HepG2 (cell line): ENCODE measurements at regions not wholly inside any gene's neighbourhood (a gene's known extent, or its start where the extent isn't known, plus 50 kb on each side); places are given as distances from the start of the nearest gene placed in this dataset.
A peak's percentile ranks its signal among the peaks of the same experiment; 100 is the strongest.

ENCODE experiments used
- ATAC-seq: fragments of 200-7000 bp; cut with Tn5 transposase; 3 replicates; pipeline ENCODE4 v1.9.1; 2020; ENCODE audit warnings: mild to moderate bottlenecking, moderate library complexity
- BruUV-seq: library from RNA; stranded (reverse); fragments of 400-500 nt; replicated peaks from 2 replicates; lab custom pipeline; 2021; lab: Mats Ljungman, UMichigan
- CTCF ChIA-PET: fragments of 300-600 bp; formaldehyde crosslinking; extraction: SDS; loops from one replicate; lab custom pipeline; 2021; ENCODE audit warnings: low total read pairs, inconsistent platforms, low intra/inter-chr PET ratio; lab: Yijun Ruan, JAX
- POLR2A ChIA-PET: fragments of 350-600 bp; sonication (Branson Sonifier 250); formaldehyde crosslinking; loops from one replicate; lab custom pipeline; 2020; ENCODE audit warnings: antibody characterized with exemption, inconsistent platforms; lab: Yijun Ruan, JAX
- DNase-seq: peaks from one replicate; pipeline ENCODE4 v3.0.0-alpha.2; 2015; ENCODE audit warnings: low spot score
- FAIRE-seq: peaks from 3 replicates; lab custom pipeline; 2011; peaks lifted over from hg19 to GRCh38; lab: Jason Lieb, UNC
- H2AFZ ChIP-seq: one replicate; pipeline ENCODE4 v1.6.1; 2011; ENCODE audit warnings: low read length, inconsistent platforms
- H3K27ac ChIP-seq: fragments of 300-600 bp; 3 replicates; pipeline ENCODE4 v1.8.0; 2011; ENCODE audit warnings: mixed run types, mild to moderate bottlenecking, mixed read lengths, low read length, inconsistent platforms; ENCODE audit not compliant: insufficient read depth; ENCODE audit errors: extremely low read length
- H3K27me3 ChIP-seq, 2 experiments: fragments of 200-600 bp in 1 of 2; 2 replicates in 1 of 2; 3 replicates in 1 of 2; pipeline versions ENCODE4 v1.6.0 to v1.8.0; 2011; ENCODE audit warnings: low read length in 2 of 2, mild to moderate bottlenecking in 2 of 2, moderate library complexity in 2 of 2, inconsistent platforms in 1 of 2; ENCODE audit not compliant: insufficient read depth in 2 of 2, control insufficient read depth in 1 of 2
- H3K36me3 ChIP-seq, 2 experiments: fragments of 200-600 bp in 1 of 2; replicated peaks in 1 of 2; 2 replicates in 1 of 2; 3 replicates in 1 of 2; pipeline versions ENCODE4 v1.5.1 to v1.8.0; 2011; ENCODE audit warnings: low read length in 2 of 2, inconsistent platforms in 1 of 2; ENCODE audit not compliant: insufficient read depth in 2 of 2, control insufficient read depth in 1 of 2
- H3K4me1 ChIP-seq: 2 replicates; pipeline ENCODE4 v1.5.1; 2012; ENCODE audit warnings: low read length, inconsistent platforms; ENCODE audit not compliant: insufficient read depth
- H3K4me2 ChIP-seq: 2 replicates; pipeline ENCODE4 v1.6.0; 2011; ENCODE audit warnings: low read depth, low read length, inconsistent platforms
- H3K4me3 ChIP-seq, 3 experiments: fragments of 200-600 bp in 1 of 3; sonication (generic), shearing (Covaris generic) in 1 of 3; replicated peaks in 1 of 3; 2 replicates each; pipeline ENCODE4 v1.5.1; 2011 to 2016; ENCODE audit warnings: low read length in 3 of 3, inconsistent platforms in 2 of 3, low read depth in 2 of 3, mild to moderate bottlenecking in 2 of 3, control low read depth in 1 of 3, mixed read lengths in 1 of 3; ENCODE audit not compliant: insufficient read depth in 1 of 3
- H3K79me2 ChIP-seq: one replicate; pipeline ENCODE4 v1.6.1; 2011; ENCODE audit warnings: low read length, inconsistent platforms; ENCODE audit not compliant: insufficient read depth
- H3K9ac ChIP-seq: 2 replicates; pipeline ENCODE4 v1.6.0; 2011; ENCODE audit warnings: mild to moderate bottlenecking, low read depth, low read length, inconsistent platforms; ENCODE audit not compliant: insufficient read depth
- H3K9me3 ChIP-seq: 2 replicates; pipeline ENCODE4 v1.5.1; 2012; ENCODE audit warnings: mild to moderate bottlenecking, low read length
- H4K20me1 ChIP-seq: 2 replicates; pipeline ENCODE4 v1.6.0; 2011; ENCODE audit warnings: inconsistent platforms, mild to moderate bottlenecking, low read length, moderate library complexity; ENCODE audit not compliant: insufficient read depth
- NFE2L2 ChIP-seq: fragments of 150-350 bp; IDR thresholded peaks from 2 replicates; pipeline ENCODE4 v1.6.1; 2014; ENCODE audit warnings: low read length
- TCF12 ChIP-seq, 2 experiments: fragments of 450-650 bp in 1 of 2; sonication (generic) in 1 of 2; formaldehyde crosslinking in 1 of 2; IDR thresholded peaks; 2 replicates each; pipeline versions ENCODE4 v1.6.1 to v1.8.0; 2017 to 2022; ENCODE audit warnings: antibody characterized with exemption in 1 of 2, mild to moderate bottlenecking in 1 of 2, missing genetic modification reagents in 1 of 2, moderate library complexity in 1 of 2
- ZFAT ChIP-seq: sonication (generic); formaldehyde crosslinking; conservative IDR thresholded peaks from 2 replicates; pipeline ENCODE4 v1.8.1; 2023; ENCODE audit warnings: missing genetic modification reagents, inconsistent platforms
- ZNF224 ChIP-seq: sonication (generic); formaldehyde crosslinking; IDR thresholded peaks from 2 replicates; pipeline ENCODE4 v1.5.0; 2020; ENCODE audit warnings: mild to moderate bottlenecking, missing genetic modification reagents
- WGBS: methylation state at CpG from one replicate; pipeline ENCODE4 v1.1.6; 2017; ENCODE audit warnings: low lambda C conversion rate; 5-methylcytosine and 5-hydroxymethylcytosine counted together
- in situ Hi-C: cut with HindIII; loops from 2 replicates; pipeline ENCODE4 v1.10.0; 2017; ENCODE audit warnings: low pct_unique_long_range_greater_than_20kb; ENCODE audit not compliant: extremely low pct_ligation_motif_present
- intact Hi-C: fragments of 100-400 bp; cut with micrococcal nuclease; formaldehyde crosslinking; loops from one replicate; pipeline ENCODE4 v1.10.0; 2022; ENCODE audit not compliant: unreplicated experiment
- TF ChIP-seq, protein P1 (sequence below): sonication (generic); formaldehyde crosslinking; IDR thresholded peaks from 2 replicates; pipeline ENCODE4 v1.4.0; 2020; ENCODE audit warnings: missing genetic modification reagents
- TF ChIP-seq, protein P2 (sequence below): sonication (generic); formaldehyde crosslinking; IDR thresholded peaks from 2 replicates; pipeline ENCODE4 v1.4.0; 2020; ENCODE audit warnings: missing genetic modification reagents, borderline replicate concordance

DNA sequence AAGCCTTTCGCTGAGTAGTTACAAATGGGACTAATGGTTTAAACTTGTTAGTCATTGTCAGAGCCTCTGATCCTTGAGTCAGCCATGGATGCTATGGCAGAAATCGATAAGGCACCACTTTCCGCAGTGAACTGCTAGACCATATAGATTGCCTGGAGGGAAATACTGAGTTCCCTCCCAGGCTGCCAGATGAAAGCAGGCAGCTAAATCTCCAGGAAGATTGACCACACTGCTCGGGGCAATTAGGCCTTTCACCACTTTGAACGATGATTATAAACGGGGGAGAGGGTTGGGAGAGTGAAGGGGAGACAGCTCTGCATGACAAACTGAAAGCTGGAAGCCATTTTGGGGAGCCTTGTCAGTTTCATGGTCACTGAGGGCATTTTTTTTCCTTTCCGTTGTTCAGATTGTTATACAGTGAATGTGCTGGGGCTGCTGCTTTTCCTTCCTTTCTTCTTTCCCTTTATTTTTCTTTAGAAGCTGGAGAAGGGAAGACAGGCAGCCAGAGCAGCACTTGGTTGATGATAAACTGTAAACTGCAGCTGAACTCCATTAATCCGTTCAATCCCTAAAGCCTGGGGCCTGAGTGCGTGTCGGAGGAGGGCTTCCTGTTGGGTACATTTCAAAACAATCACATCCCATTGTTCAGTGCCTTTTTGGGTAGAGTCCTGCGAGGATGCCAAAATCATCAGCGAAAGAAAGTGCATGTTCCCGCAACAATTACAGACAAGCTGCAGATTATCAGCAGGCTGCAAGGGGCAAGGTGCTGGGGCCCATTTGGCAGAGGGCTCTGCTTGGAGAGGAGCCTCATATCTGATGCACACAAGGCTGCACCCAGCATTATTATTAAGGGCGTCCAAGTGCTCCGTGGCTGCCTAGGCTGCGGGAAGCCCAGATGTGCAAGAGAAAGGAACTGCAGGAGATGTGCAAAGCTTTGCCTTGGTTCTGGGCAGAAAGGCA is 308.4 kb downstream of the PSAT1 start:
- Histone ChIP-seq H3K79me2 (no peaks in the 10 kb centered on the region), H3K9ac (no peak overlapping the region), H2AFZ (no peak overlapping the region), H3K27me3 (peaks cover 0 to 4% of the 10 kb centered on the region in 2 experiments; a peak in 1 of 5 replicates), H3K27ac (no peak overlapping the region), H3K4me1 (no peaks in the 10 kb centered on the region), H3K4me2 (no peak overlapping the region), H3K36me3 (no peaks in the 10 kb centered on the region), H4K20me1 (no peaks in the 10 kb centered on the region), H3K4me3 (no peak overlapping the region), H3K9me3 (no peaks in the 10 kb centered on the region)
- intact Hi-C loops = no loop called here
- TF ChIP-seq, protein P1, sequence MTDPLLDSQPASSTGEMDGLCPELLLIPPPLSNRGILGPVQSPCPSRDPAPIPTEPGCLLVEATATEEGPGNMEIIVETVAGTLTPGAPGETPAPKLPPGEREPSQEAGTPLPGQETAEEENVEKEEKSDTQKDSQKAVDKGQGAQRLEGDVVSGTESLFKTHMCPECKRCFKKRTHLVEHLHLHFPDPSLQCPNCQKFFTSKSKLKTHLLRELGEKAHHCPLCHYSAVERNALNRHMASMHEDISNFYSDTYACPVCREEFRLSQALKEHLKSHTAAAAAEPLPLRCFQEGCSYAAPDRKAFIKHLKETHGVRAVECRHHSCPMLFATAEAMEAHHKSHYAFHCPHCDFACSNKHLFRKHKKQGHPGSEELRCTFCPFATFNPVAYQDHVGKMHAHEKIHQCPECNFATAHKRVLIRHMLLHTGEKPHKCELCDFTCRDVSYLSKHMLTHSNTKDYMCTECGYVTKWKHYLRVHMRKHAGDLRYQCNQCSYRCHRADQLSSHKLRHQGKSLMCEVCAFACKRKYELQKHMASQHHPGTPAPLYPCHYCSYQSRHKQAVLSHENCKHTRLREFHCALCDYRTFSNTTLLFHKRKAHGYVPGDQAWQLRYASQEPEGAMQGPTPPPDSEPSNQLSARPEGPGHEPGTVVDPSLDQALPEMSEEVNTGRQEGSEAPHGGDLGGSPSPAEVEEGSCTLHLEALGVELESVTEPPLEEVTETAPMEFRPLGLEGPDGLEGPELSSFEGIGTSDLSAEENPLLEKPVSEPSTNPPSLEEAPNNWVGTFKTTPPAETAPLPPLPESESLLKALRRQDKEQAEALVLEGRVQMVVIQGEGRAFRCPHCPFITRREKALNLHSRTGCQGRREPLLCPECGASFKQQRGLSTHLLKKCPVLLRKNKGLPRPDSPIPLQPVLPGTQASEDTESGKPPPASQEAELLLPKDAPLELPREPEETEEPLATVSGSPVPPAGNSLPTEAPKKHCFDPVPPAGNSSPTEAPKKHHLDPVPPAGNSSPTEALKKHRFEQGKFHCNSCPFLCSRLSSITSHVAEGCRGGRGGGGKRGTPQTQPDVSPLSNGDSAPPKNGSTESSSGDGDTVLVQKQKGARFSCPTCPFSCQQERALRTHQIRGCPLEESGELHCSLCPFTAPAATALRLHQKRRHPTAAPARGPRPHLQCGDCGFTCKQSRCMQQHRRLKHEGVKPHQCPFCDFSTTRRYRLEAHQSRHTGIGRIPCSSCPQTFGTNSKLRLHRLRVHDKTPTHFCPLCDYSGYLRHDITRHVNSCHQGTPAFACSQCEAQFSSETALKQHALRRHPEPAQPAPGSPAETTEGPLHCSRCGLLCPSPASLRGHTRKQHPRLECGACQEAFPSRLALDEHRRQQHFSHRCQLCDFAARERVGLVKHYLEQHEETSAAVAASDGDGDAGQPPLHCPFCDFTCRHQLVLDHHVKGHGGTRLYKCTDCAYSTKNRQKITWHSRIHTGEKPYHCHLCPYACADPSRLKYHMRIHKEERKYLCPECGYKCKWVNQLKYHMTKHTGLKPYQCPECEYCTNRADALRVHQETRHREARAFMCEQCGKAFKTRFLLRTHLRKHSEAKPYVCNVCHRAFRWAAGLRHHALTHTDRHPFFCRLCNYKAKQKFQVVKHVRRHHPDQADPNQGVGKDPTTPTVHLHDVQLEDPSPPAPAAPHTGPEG (CRISPR knock-in tag) = no peak
- TF ChIP-seq TCF12 (IDR thresholded peaks at IDR 0.05) = no peak
- no peak for TF ChIP-seq TCF12 (CRISPR knock-in tag; IDR thresholded peaks at IDR 0.05)
- TF ChIP-seq, protein P2, sequence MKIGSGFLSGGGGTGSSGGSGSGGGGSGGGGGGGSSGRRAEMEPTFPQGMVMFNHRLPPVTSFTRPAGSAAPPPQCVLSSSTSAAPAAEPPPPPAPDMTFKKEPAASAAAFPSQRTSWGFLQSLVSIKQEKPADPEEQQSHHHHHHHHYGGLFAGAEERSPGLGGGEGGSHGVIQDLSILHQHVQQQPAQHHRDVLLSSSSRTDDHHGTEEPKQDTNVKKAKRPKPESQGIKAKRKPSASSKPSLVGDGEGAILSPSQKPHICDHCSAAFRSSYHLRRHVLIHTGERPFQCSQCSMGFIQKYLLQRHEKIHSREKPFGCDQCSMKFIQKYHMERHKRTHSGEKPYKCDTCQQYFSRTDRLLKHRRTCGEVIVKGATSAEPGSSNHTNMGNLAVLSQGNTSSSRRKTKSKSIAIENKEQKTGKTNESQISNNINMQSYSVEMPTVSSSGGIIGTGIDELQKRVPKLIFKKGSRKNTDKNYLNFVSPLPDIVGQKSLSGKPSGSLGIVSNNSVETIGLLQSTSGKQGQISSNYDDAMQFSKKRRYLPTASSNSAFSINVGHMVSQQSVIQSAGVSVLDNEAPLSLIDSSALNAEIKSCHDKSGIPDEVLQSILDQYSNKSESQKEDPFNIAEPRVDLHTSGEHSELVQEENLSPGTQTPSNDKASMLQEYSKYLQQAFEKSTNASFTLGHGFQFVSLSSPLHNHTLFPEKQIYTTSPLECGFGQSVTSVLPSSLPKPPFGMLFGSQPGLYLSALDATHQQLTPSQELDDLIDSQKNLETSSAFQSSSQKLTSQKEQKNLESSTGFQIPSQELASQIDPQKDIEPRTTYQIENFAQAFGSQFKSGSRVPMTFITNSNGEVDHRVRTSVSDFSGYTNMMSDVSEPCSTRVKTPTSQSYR (CRISPR knock-in tag) = no peak
- no peak for TF ChIP-seq ZFAT (CRISPR knock-in tag)
- TF ChIP-seq ZNF224 (CRISPR knock-in tag) = no peak
- no peak for TF ChIP-seq NFE2L2
- ChIA-PET POLR2A (no interaction called here), CTCF (no interaction called here)
- no TSS peak for BruUV-seq
- WGBS = 45% methylated on average over 12 of the region's 16 CpGs
- FAIRE-seq (no peak), ATAC-seq (peak; percentile 57), DNase-seq (no peak)
- in situ Hi-C loops = no loop called here
